HG02759 (cell line): ENCODE measurements at regions not wholly inside any gene's neighbourhood (a gene's known extent, or its start where the extent isn't known, plus 50 kb on each side); places are given as distances from the start of the nearest gene placed in this dataset.
"Not testable (repeated sequence)": the region's sequence is repeated elsewhere in the genome, so short reads cannot be mapped to it uniquely, and the experiment has no call there.

Experiments
- ATAC-seq: cut with Tn5 transposase; IDR thresholded peaks from one replicate; pipeline ENCODE4 v1.9.1; 2021; ENCODE audit warnings: mild to moderate bottlenecking, moderate library complexity; ENCODE audit not compliant: unreplicated experiment

GRCh38 chr18:46179306-46179705 is 75.1 kb downstream of the HAUS1 start:
- no peak for ATAC-seq

- no peak for ATAC-seq
Measured at GRCh38 chr18:46182633-46183358, 78.6 kb downstream of the HAUS1 start.

- ATAC-seq, result not testable (repeated sequence)
Measured at GRCh38 chr18:46184296-46184695, 80.1 kb downstream of the HAUS1 start.

GRCh38 chr18:46184727-46185126 is 80.5 kb downstream of the HAUS1 start:
- no peak for ATAC-seq

GRCh38 chr18:46190667-46191066 is 86.5 kb downstream of the HAUS1 start:
- no peak for ATAC-seq

- ATAC-seq, result no peak
Measured at GRCh38 chr18:46196627-46197243, 92.5 kb downstream of the HAUS1 start.

- ATAC-seq, result no peak
Measured at GRCh38 chr18:46199515-46200147, 95.4 kb downstream of the HAUS1 start.

GRCh38 chr18:46200178-46201055 is 96.2 kb downstream of the HAUS1 start:
- ATAC-seq, result not testable (repeated sequence)

GRCh38 chr18:46204143-46204542 is 100.0 kb downstream of the HAUS1 start:
- ATAC-seq, result no peak

GRCh38 chr18:46207985-46208384 is 103.8 kb downstream of the HAUS1 start:
- no peak for ATAC-seq

GRCh38 chr18:46209161-46209560 is 105.0 kb downstream of the HAUS1 start:
- ATAC-seq, result no peak

- no peak for ATAC-seq
Measured at GRCh38 chr18:46211816-46212215, 107.6 kb downstream of the HAUS1 start.

GRCh38 chr18:46212398-46212797 is 108.2 kb downstream of the HAUS1 start:
- no peak for ATAC-seq

- no peak for ATAC-seq
Measured at GRCh38 chr18:46213295-46213694, 109.1 kb downstream of the HAUS1 start.

GRCh38 chr18:46214435-46214834 is 110.2 kb downstream of the HAUS1 start:
- no peak for ATAC-seq

- ATAC-seq, result no peak
Measured at GRCh38 chr18:46215902-46216723, 111.9 kb downstream of the HAUS1 start.

GRCh38 chr18:46220116-46220515 is 115.9 kb downstream of the HAUS1 start:
- ATAC-seq, result no peak

GRCh38 chr18:46222093-46222492 is 117.9 kb downstream of the HAUS1 start:
- no peak for ATAC-seq

GRCh38 chr18:46222710-46223360 is 118.7 kb downstream of the HAUS1 start:
- ATAC-seq, result no peak
